Loucy (cell line): ENCODE measurements at regions not wholly inside any gene's neighbourhood (a gene's known extent, or its start where the extent isn't known, plus 50 kb on each side); places are given as distances from the start of the nearest gene placed in this dataset.
"Not testable (repeated sequence)": the region's sequence is repeated elsewhere in the genome, so short reads cannot be mapped to it uniquely, and the experiment has no call there.

Source experiments
- H2AFZ ChIP-seq: fragments of 200-600 bp; sonication (generic); 2 replicates; pipeline ENCODE4 v1.6.0; 2016; ENCODE audit warnings: antibody characterized with exemption, mild to moderate bottlenecking, low read length, moderate library complexity
- H3F3A ChIP-seq: fragments of 200-600 bp; 2 replicates; pipeline ENCODE4 v1.6.0; 2016; ENCODE audit warnings: antibody characterized with exemption, low read depth, mild to moderate bottlenecking
- H3K27me3 ChIP-seq: fragments of 200-600 bp; sonication (generic); 2 replicates; pipeline ENCODE4 v1.6.1; 2014; ENCODE audit warnings: low read length, mild to moderate bottlenecking; ENCODE audit not compliant: insufficient read depth, poor library complexity, severe bottlenecking
- H3K36me3 ChIP-seq: fragments of 200-600 bp; sonication (generic); 2 replicates; pipeline ENCODE4 v1.6.1; 2016; ENCODE audit warnings: low read length; ENCODE audit not compliant: insufficient read depth
- H3K4me1 ChIP-seq: fragments of 200-600 bp; sonication (generic); 2 replicates; pipeline ENCODE4 v1.5.1; 2014; ENCODE audit warnings: low read length, mild to moderate bottlenecking; ENCODE audit not compliant: insufficient read depth, poor library complexity, severe bottlenecking
- H3K4me2 ChIP-seq: fragments of 200-600 bp; sonication (generic); 2 replicates; pipeline ENCODE4 v1.6.0; 2014; ENCODE audit warnings: antibody characterized with exemption, low read length, low read depth, mild to moderate bottlenecking; ENCODE audit not compliant: poor library complexity, severe bottlenecking
- H3K4me3 ChIP-seq: fragments of 200-600 bp; sonication (generic); 2 replicates; pipeline ENCODE4 v1.5.1; 2014; ENCODE audit warnings: low read length, mild to moderate bottlenecking, mixed read lengths; ENCODE audit not compliant: poor library complexity, severe bottlenecking
- H3K79me2 ChIP-seq: fragments of 200-600 bp; sonication (generic); 2 replicates; pipeline ENCODE4 v1.6.1; 2014; ENCODE audit warnings: low read length; ENCODE audit not compliant: insufficient read depth
- H3K9ac ChIP-seq: fragments of 200-600 bp; sonication (generic); 2 replicates; pipeline ENCODE4 v1.6.0; 2014; ENCODE audit warnings: mild to moderate bottlenecking, low read depth, low read length, moderate library complexity; ENCODE audit not compliant: poor library complexity, severe bottlenecking
- H3K9me2 ChIP-seq: fragments of 200-600 bp; sonication (generic); replicated peaks from 2 replicates; pipeline ENCODE4 v1.6.1; 2016; ENCODE audit warnings: low read depth, low read length, mixed read lengths
- H3K9me3 ChIP-seq: fragments of 200-600 bp; sonication (generic); 2 replicates; pipeline ENCODE4 v1.6.1; 2014; ENCODE audit warnings: mild to moderate bottlenecking, antibody characterized with exemption, low read length, low read depth; ENCODE audit not compliant: insufficient read depth
- H4K20me1 ChIP-seq: fragments of 200-600 bp; sonication (generic); 2 replicates; pipeline ENCODE4 v1.6.0; 2014; ENCODE audit warnings: antibody characterized with exemption, low read length, mild to moderate bottlenecking; ENCODE audit not compliant: insufficient read depth, poor library complexity, severe bottlenecking
- EZH2phosphoT487 ChIP-seq: fragments of 200-600 bp; IDR thresholded peaks from 2 replicates; pipeline ENCODE4 v1.6.1; 2018; ENCODE audit warnings: antibody characterized with exemption, mild to moderate bottlenecking, moderate library complexity, borderline replicate concordance
- TF ChIP-seq, protein P1 (sequence below): fragments of 200-600 bp; sonication (generic); conservative IDR thresholded peaks from 2 replicates; pipeline ENCODE4 v1.5.1; 2014; ENCODE audit warnings: mild to moderate bottlenecking, antibody characterized with exemption, low read length

DNA sequence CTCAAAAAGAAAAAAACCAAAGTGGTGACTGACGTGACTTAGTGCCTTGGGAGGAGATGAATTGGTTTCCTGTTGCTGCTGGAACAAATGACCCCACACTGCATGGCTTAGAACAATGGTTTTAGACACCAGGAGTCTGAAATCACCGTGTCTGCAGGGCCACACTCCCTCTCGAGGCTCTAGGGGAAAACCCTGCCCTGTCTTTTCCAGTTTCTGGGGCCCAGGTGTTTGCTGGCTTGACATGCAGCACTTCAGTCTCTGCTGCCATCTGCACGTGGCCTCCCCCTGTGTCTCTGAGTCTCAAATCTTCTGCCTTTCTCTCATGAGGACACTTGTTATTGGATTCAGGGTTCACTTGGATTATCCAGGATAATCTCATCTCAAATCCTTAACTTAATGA is 323.8 kb upstream of the TNRC6C start:
- Histone ChIP-seq H3K36me3 (no peaks in the 10 kb centered on the region), H3K4me1 (peaks cover 11% of the 10 kb centered on the region), H3K9ac (peak overlapping the region; percentile 21), H3F3A (no peaks in the 10 kb centered on the region), H3K9me2 (no peaks in the 10 kb centered on the region), H3K4me2 (no peak overlapping the region), H4K20me1 (no peaks in the 10 kb centered on the region), H3K4me3 (no peak overlapping the region), H3K79me2 (no peaks in the 10 kb centered on the region), H3K27me3 (no peaks in the 10 kb centered on the region), H3K9me3 (no peaks in the 10 kb centered on the region), H2AFZ (peak overlapping the region; percentile 77; the same call in 1 of the 2 replicates)
- TF ChIP-seq EZH2phosphoT487 = no peak
- TF ChIP-seq, protein P1, sequence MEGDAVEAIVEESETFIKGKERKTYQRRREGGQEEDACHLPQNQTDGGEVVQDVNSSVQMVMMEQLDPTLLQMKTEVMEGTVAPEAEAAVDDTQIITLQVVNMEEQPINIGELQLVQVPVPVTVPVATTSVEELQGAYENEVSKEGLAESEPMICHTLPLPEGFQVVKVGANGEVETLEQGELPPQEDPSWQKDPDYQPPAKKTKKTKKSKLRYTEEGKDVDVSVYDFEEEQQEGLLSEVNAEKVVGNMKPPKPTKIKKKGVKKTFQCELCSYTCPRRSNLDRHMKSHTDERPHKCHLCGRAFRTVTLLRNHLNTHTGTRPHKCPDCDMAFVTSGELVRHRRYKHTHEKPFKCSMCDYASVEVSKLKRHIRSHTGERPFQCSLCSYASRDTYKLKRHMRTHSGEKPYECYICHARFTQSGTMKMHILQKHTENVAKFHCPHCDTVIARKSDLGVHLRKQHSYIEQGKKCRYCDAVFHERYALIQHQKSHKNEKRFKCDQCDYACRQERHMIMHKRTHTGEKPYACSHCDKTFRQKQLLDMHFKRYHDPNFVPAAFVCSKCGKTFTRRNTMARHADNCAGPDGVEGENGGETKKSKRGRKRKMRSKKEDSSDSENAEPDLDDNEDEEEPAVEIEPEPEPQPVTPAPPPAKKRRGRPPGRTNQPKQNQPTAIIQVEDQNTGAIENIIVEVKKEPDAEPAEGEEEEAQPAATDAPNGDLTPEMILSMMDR = no peak

- Histone ChIP-seq H3K4me1 (peaks cover 11% of the 10 kb centered on the region), H3K4me2 (no peak overlapping the region), H3F3A (no peaks in the 10 kb centered on the region), H3K27me3 (no peaks in the 10 kb centered on the region), H3K4me3 (no peak overlapping the region), H3K79me2 (no peaks in the 10 kb centered on the region), H2AFZ (peak overlapping the region; percentile 77; the same call in 1 of the 2 replicates), H3K9me3 (no peaks in the 10 kb centered on the region), H4K20me1 (no peaks in the 10 kb centered on the region), H3K36me3 (no peaks in the 10 kb centered on the region), H3K9me2 (no peaks in the 10 kb centered on the region), H3K9ac (peak overlapping the region; percentile 21)
- TF ChIP-seq EZH2phosphoT487 = no peak
- TF ChIP-seq, protein P1 = no peak
Measured at GRCh38 chr17:77635176-77635575, 323.3 kb upstream of the TNRC6C start.

GRCh38 chr17:77635785-77636184 is 322.7 kb upstream of the TNRC6C start:
- not testable (repeated sequence) for H2AFZ ChIP-seq, H3K9me3 ChIP-seq, H3K4me3 ChIP-seq, H3F3A ChIP-seq, H3K36me3 ChIP-seq, H3K79me2 ChIP-seq, H3K27me3 ChIP-seq, H3K9ac ChIP-seq, H4K20me1 ChIP-seq, H3K9me2 ChIP-seq, H3K4me2 ChIP-seq
- H3K4me1 ChIP-seq = peaks cover 11% of the 10 kb centered on the region
